Body of pancreas (tissue), 4 donors: ENCODE measurements at regions not wholly inside any gene's neighbourhood (a gene's known extent, or its start where the extent isn't known, plus 50 kb on each side); places are given as distances from the start of the nearest gene placed in this dataset.

Experiments
- ATAC-seq: fragments of 150-250 bp; one replicate; pipeline ENCODE4 v1.9.1; 2016
- DNase-seq, 4 donors: peaks; one replicate each; pipeline ENCODE4 v3.0.0-alpha.2; 2019
- H3K27ac ChIP-seq, 4 donors: fragments of 200-600 bp; sonication (generic); 1 replicate in 3 of 4; 2 replicates in 1 of 4; pipeline versions ENCODE4 v1.5.1 to v1.6.1; 2016 to 2019; ENCODE audit warnings: mild to moderate bottlenecking in 1 of 4, mixed read lengths in 1 of 4, moderate library complexity in 1 of 4
- H3K27me3 ChIP-seq, 2 donors: fragments of 200-600 bp; sonication (generic); one replicate each; pipeline ENCODE4 v1.6.0; 2016; ENCODE audit warnings: mild to moderate bottlenecking in 1 of 2
- H3K36me3 ChIP-seq, 2 donors: fragments of 200-600 bp; sonication (generic); replicated peaks in 1 of 2; 2 replicates each; pipeline ENCODE4 v1.5.1; 2016; ENCODE audit warnings: low read depth in 2 of 2; ENCODE audit not compliant: insufficient read depth in 1 of 2
- H3K4me1 ChIP-seq: fragments of 200-600 bp; sonication (generic); one replicate; pipeline ENCODE4 v1.6.0; 2016
- H3K4me3 ChIP-seq, 2 donors: fragments of 200-600 bp; sonication (generic); 1 replicate in 1 of 2; 2 replicates in 1 of 2; pipeline ENCODE4 v1.5.1; 2016 to 2019
- H3K9me3 ChIP-seq, 3 donors: fragments of 200-600 bp; sonication (generic); 1 replicate in 2 of 3; 2 replicates in 1 of 3; pipeline ENCODE4 v1.5.1; 2016
- POLR2A ChIP-seq, 3 donors: fragments of 450-650 bp; IDR thresholded peaks; one replicate each; pipeline ENCODE4 v1.6.1; 2016; ENCODE audit warnings: antibody characterized with exemption in 3 of 3, mild to moderate bottlenecking in 2 of 3
- WGBS, 2 donors: methylation state at CpG; one replicate each; pipeline ENCODE4 v1.1.5; 2017; 5-methylcytosine and 5-hydroxymethylcytosine counted together
- intact Hi-C: fragments of 100-400 bp; cut with DNase I; formaldehyde crosslinking; loops from one replicate; pipeline ENCODE4 v1.15.1; 2023
- TF ChIP-seq, protein P1 (sequence below), 7 experiments: fragments of 450-650 bp in 4 of 7; fragments of 200-600 bp in 3 of 7; sonication (generic) in 3 of 7; IDR thresholded peaks; one replicate each; pipeline ENCODE4 v1.5.1; 2016 to 2019; ENCODE audit warnings: antibody characterized with exemption in 7 of 7

DNA sequence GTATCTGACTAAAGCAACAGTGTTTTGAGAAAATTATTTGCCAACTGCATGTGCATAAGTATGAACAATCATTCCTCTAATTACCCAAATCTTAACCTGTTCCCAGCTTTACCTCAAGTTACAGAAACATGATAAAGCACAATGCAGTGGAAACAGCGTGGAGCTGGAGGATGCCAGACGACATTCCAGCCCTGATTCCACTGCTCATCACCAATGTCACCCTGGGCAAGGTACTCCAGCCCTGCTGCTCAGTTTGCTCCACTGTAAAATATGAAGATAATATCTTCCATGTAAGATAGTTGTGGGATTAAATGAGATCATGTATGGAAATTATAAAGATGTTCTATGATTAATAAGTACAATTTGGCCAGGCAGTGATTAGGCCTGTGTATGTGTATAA lies 50.4 kb upstream of the ODAD2 start:
- Histone ChIP-seq H3K4me1 (no peaks in the 10 kb centered on the region), H3K27me3 (no peaks in the 10 kb centered on the region), H3K27ac (no peak overlapping the region), H3K36me3 (no peaks in the 10 kb centered on the region), H3K4me3 (no peak overlapping the region), H3K9me3 (no peaks in the 10 kb centered on the region)
- ATAC-seq: no peak
- WGBS, 2 donors: 94 to 100% methylated on average over 2 of the region's 2 CpGs
- DNase-seq: no peak
- TF ChIP-seq, protein P1, sequence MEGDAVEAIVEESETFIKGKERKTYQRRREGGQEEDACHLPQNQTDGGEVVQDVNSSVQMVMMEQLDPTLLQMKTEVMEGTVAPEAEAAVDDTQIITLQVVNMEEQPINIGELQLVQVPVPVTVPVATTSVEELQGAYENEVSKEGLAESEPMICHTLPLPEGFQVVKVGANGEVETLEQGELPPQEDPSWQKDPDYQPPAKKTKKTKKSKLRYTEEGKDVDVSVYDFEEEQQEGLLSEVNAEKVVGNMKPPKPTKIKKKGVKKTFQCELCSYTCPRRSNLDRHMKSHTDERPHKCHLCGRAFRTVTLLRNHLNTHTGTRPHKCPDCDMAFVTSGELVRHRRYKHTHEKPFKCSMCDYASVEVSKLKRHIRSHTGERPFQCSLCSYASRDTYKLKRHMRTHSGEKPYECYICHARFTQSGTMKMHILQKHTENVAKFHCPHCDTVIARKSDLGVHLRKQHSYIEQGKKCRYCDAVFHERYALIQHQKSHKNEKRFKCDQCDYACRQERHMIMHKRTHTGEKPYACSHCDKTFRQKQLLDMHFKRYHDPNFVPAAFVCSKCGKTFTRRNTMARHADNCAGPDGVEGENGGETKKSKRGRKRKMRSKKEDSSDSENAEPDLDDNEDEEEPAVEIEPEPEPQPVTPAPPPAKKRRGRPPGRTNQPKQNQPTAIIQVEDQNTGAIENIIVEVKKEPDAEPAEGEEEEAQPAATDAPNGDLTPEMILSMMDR (IDR thresholded peaks at IDR 0.05): no peak
- no peak for TF ChIP-seq POLR2A (IDR thresholded peaks at IDR 0.05)
- intact Hi-C loops: no loop called here
